ENCODE measurements at regions not wholly inside any gene's neighbourhood (a gene's known extent, or its start where the extent isn't known, plus 50 kb on each side); places are given as distances from the start of the nearest gene placed in this dataset.

- TF ChIP-seq CTCF (conservative IDR thresholded peaks at IDR 0.05) (no peak), ZFX (IDR thresholded peaks at IDR 0.05) (no peak)
These were observed 243.9 kb upstream of the TCF21 start for GRCh38 chr6:133644892-133645619.
